A549 (cell line): ENCODE measurements at regions not wholly inside any gene's neighbourhood (a gene's known extent, or its start where the extent isn't known, plus 50 kb on each side); places are given as distances from the start of the nearest gene placed in this dataset.

ENCODE experiments used
- ATAC-seq, 2 experiments: fragments of 200-7000 bp in 1 of 2; fragments of >200 bp in 1 of 2; cut with Nextera tagmentation in 1 of 2; cut with Tn5 transposase in 1 of 2; 3 replicates each; pipeline versions ENCODE4 v1.8.0 to v1.9.1; 2018 to 2020; ENCODE audit warnings: mild to moderate bottlenecking in 1 of 2, moderate library complexity in 1 of 2
- CTCF ChIA-PET: fragments of 300-600 bp; sonication (Branson Sonifier 250); formaldehyde crosslinking; extraction: SDS; loops from one replicate; lab custom pipeline; 2021; ENCODE audit warnings: antibody characterized with exemption, inconsistent platforms; lab: Yijun Ruan, JAX
- POLR2A ChIA-PET: fragments of 350-600 bp; formaldehyde crosslinking; extraction: SDS; loops from one replicate; lab custom pipeline; 2021; ENCODE audit warnings: antibody characterized with exemption, inconsistent platforms; lab: Yijun Ruan, JAX
- DNase-seq, 2 experiments: peaks; one replicate each; pipeline versions ENCODE4 v3.0.0 to v3.0.0-alpha.2; 2011 to 2016; ENCODE audit warnings: low read depth in 1 of 2, low spot score in 1 of 2
- FAIRE-seq: peaks from 2 replicates; lab custom pipeline; 2011; peaks lifted over from hg19 to GRCh38; lab: Jason Lieb, UNC
- H3K27ac ChIP-seq, 2 experiments: fragments of >200 bp; sonication (Bioruptor Twin); formaldehyde crosslinking; 3 replicates each; pipeline ENCODE4 v1.5.1; 2016 to 2017
- H3K4me1 ChIP-seq: fragments of >200 bp; sonication (Bioruptor Twin); formaldehyde crosslinking; 3 replicates; pipeline ENCODE4 v1.6.1; 2016
- H3K4me2 ChIP-seq: fragments of >200 bp; sonication (Bioruptor Twin); formaldehyde crosslinking; 3 replicates; pipeline ENCODE4 v1.6.1; 2016
- H3K4me3 ChIP-seq: fragments of >200 bp; sonication (Bioruptor Twin); formaldehyde crosslinking; 3 replicates; pipeline ENCODE4 v1.5.1; 2016
- H3K9me3 ChIP-seq: fragments of >200 bp; sonication (Bioruptor Twin); formaldehyde crosslinking; 3 replicates; pipeline ENCODE4 v1.6.1; 2016
- BCL3 ChIP-seq: fragments of >200 bp; sonication (Bioruptor Twin); formaldehyde crosslinking; IDR thresholded peaks from 3 replicates; pipeline ENCODE4 v1.6.1; 2016
- CEBPB ChIP-seq, 2 experiments: fragments of >200 bp in 1 of 2; sonication (Bioruptor Twin) in 1 of 2; formaldehyde crosslinking in 1 of 2; IDR thresholded peaks; 2 replicates each; pipeline ENCODE4 v1.6.1; 2012 to 2016
- CTCF ChIP-seq: fragments of >200 bp; sonication (Bioruptor Twin); formaldehyde crosslinking; IDR thresholded peaks from 3 replicates; pipeline ENCODE4 v1.5.1; 2016
- EHMT2 ChIP-seq: fragments of 200-600 bp; sonication (generic); IDR thresholded peaks from 2 replicates; pipeline ENCODE4 v1.6.1; 2016; ENCODE audit warnings: antibody characterized with exemption, low read depth, mild to moderate bottlenecking, moderate library complexity
- ESRRA ChIP-seq: fragments of 150-350 bp; IDR thresholded peaks from 2 replicates; pipeline ENCODE4 v1.6.1; 2014; ENCODE audit warnings: mild to moderate bottlenecking, low read length, borderline replicate concordance
- HDAC2 ChIP-seq: fragments of 200-600 bp; sonication (generic); IDR thresholded peaks from 2 replicates; pipeline ENCODE4 v1.6.1; 2016
- HES2 ChIP-seq: fragments of >200 bp; sonication (Bioruptor Twin); formaldehyde crosslinking; IDR thresholded peaks from 2 replicates; pipeline ENCODE4 v1.6.1; 2016
- HMGXB4 ChIP-seq: fragments of 250-450 bp; sonication (Bioruptor Pico); IDR thresholded peaks from 2 replicates; pipeline ENCODE4 v1.5.0; 2021; ENCODE audit warnings: mild to moderate bottlenecking, moderate library complexity, borderline replicate concordance
- HOXA7 ChIP-seq: fragments of 250-450 bp; sonication (Bioruptor Pico); IDR thresholded peaks from 2 replicates; pipeline ENCODE4 v1.5.0; 2020; ENCODE audit warnings: mild to moderate bottlenecking, moderate library complexity
- JUN ChIP-seq, 2 experiments: fragments of >200 bp; sonication (Bioruptor Twin); formaldehyde crosslinking; IDR thresholded peaks; 2 replicates in 1 of 2; 3 replicates in 1 of 2; pipeline ENCODE4 v1.6.1; 2016 to 2017
- KDM1A ChIP-seq: fragments of 200-600 bp; sonication (generic); IDR thresholded peaks from 2 replicates; pipeline ENCODE4 v1.6.1; 2016; ENCODE audit warnings: low read depth, mild to moderate bottlenecking
- KDM5A ChIP-seq: fragments of 200-600 bp; sonication (generic); IDR thresholded peaks from 2 replicates; pipeline ENCODE4 v1.6.1; 2016; ENCODE audit warnings: antibody characterized with exemption, mild to moderate bottlenecking
- MAX ChIP-seq: IDR thresholded peaks from 2 replicates; pipeline ENCODE4 v1.6.1; 2012
- NR3C1 ChIP-seq: fragments of >200 bp; sonication (Bioruptor Twin); formaldehyde crosslinking; IDR thresholded peaks from 3 replicates; pipeline ENCODE4 v1.6.1; 2017
- RARB ChIP-seq: fragments of 250-450 bp; sonication (Bioruptor Pico); IDR thresholded peaks from 2 replicates; pipeline ENCODE4 v1.8.0; 2021; ENCODE audit warnings: mild to moderate bottlenecking, moderate library complexity
- RCOR1 ChIP-seq: fragments of 150-350 bp; IDR thresholded peaks from 2 replicates; pipeline ENCODE4 v1.6.1; 2014; ENCODE audit warnings: antibody characterized with exemption, low read length, low read depth
- SREBF2 ChIP-seq: fragments of 450-650 bp; IDR thresholded peaks from 2 replicates; pipeline ENCODE4 v1.6.1; 2014; ENCODE audit warnings: mild to moderate bottlenecking, moderate library complexity
- USF2 ChIP-seq: fragments of 450-650 bp; IDR thresholded peaks from 2 replicates; pipeline ENCODE4 v1.6.1; 2014; ENCODE audit warnings: antibody characterized with exemption
- ZNF302 ChIP-seq: fragments of 250-450 bp; sonication (Bioruptor Pico); IDR thresholded peaks from 2 replicates; pipeline ENCODE4 v1.9.0; 2021; ENCODE audit warnings: inconsistent platforms, mild to moderate bottlenecking, moderate library complexity
- ZSCAN20 ChIP-seq: fragments of 250-450 bp; sonication (Bioruptor Pico); IDR thresholded peaks from 2 replicates; pipeline ENCODE4 v1.8.0; 2022; ENCODE audit warnings: mild to moderate bottlenecking, moderate library complexity
- WGBS: methylation state at CpG from one replicate; pipeline ENCODE4 v1.1.6; 2017; ENCODE audit errors: missing lambda C conversion rate; 5-methylcytosine and 5-hydroxymethylcytosine counted together

- ATAC-seq (no peak), DNase-seq (no peak), FAIRE-seq (no peak)
- ChIA-PET CTCF (no interaction called here), POLR2A (no interaction called here)
- Histone ChIP-seq H3K9me3 (no peaks in the 10 kb centered on the region), H3K4me2 (no peak overlapping the region), H3K4me3 (no peak overlapping the region), H3K27ac (no peak overlapping the region)
- WGBS = 6% methylated on average over 3 of the region's 3 CpGs
- no peak for TF ChIP-seq KDM5A
- no peak for TF ChIP-seq HDAC2
- TF ChIP-seq, all 56 proteins: peak for 0
- H3K4me1 ChIP-seq = no peaks in the 10 kb centered on the region
Observed at GRCh38 chr13:76647550-76647949, 238.7 kb downstream of the KCTD12 start.

GRCh38 chr13:76646946-76647345 lies 239.3 kb downstream of the KCTD12 start:
- Histone ChIP-seq H3K4me1 (no peaks in the 10 kb centered on the region), H3K27ac (no peak overlapping the region), H3K4me3 (no peak overlapping the region), H3K4me2 (no peak overlapping the region), H3K9me3 (no peaks in the 10 kb centered on the region)
- FAIRE-seq (no peak), DNase-seq (no peak), ATAC-seq (no peak)
- CTCF ChIA-PET = no interaction called here
- TF ChIP-seq ZNF302 (no peak), RARB (CRISPR knock-in tag) (no peak), NR3C1 (no peak), SREBF2 (no peak), HDAC2 (no peak), ZSCAN20 (CRISPR knock-in tag) (no peak), KDM5A (no peak), HOXA7 (CRISPR knock-in tag) (no peak), KDM1A (no peak)
- 17% methylated on average over 2 of the region's 2 CpGs for WGBS
- POLR2A ChIA-PET = no interaction called here

- ChIA-PET POLR2A (no interaction called here), CTCF (no interaction called here)
- 5% methylated on average over 2 of the region's 2 CpGs for WGBS
- no peak overlapping the region for H3K4me2 ChIP-seq
- H3K4me1 ChIP-seq = no peaks in the 10 kb centered on the region
- TF ChIP-seq HES2 (no peak), USF2 (no peak), EHMT2 (no peak), RCOR1 (no peak), ESRRA (no peak), HDAC2 (no peak), ZSCAN20 (CRISPR knock-in tag) (no peak), JUN (IDR thresholded peaks at IDR 0.05) (no peak), CTCF (no peak), HOXA7 (CRISPR knock-in tag) (no peak), BCL3 (no peak), HMGXB4 (CRISPR knock-in tag) (no peak), MAX (no peak), CEBPB (IDR thresholded peaks at IDR 0.05) (no peak), KDM1A (no peak)
- no peak overlapping the region for H3K4me3 ChIP-seq
- DNase-seq = no peak
- H3K27ac ChIP-seq = no peak overlapping the region
- H3K9me3 ChIP-seq = no peaks in the 10 kb centered on the region
- ATAC-seq = no peak
- no peak for FAIRE-seq
Observed at GRCh38 chr13:76645632-76646031, 240.6 kb downstream of the KCTD12 start.
